PC-9 (cell line): ENCODE measurements at regions not wholly inside any gene's neighbourhood (a gene's known extent, or its start where the extent isn't known, plus 50 kb on each side); places are given as distances from the start of the nearest gene placed in this dataset.

Source experiments
- BruUV-seq: library from RNA; stranded (reverse); fragments of 400-500 nt; replicated peaks from 2 replicates; lab custom pipeline; 2021; lab: Mats Ljungman, UMichigan
- CTCF ChIA-PET: fragments of 300-600 bp; sonication (Branson Sonifier 250); formaldehyde crosslinking; loops from one replicate; lab custom pipeline; 2022; ENCODE audit warnings: antibody characterized with exemption; lab: Charles Lee
- POLR2A ChIA-PET: fragments of 300-600 bp; sonication (Branson Sonifier 250); formaldehyde crosslinking; loops from one replicate; lab custom pipeline; 2022; ENCODE audit warnings: antibody characterized with exemption; ENCODE audit not compliant: unreplicated experiment; lab: Charles Lee
- DNase-seq, 2 experiments: peaks; one replicate each; pipeline versions ENCODE4 v3.0.0 to v3.0.0-alpha.2; 2015 to 2022; ENCODE audit warnings: mixed read lengths in 1 of 2
- H2AFZ ChIP-seq: fragments of 200-600 bp; sonication (generic); 2 replicates; pipeline ENCODE4 v1.8.1; 2017; ENCODE audit warnings: antibody characterized with exemption
- H3F3A ChIP-seq: fragments of 200-600 bp; sonication (generic); 2 replicates; pipeline ENCODE4 v1.8.1; 2017; ENCODE audit warnings: antibody characterized with exemption, mild to moderate bottlenecking, low read depth; ENCODE audit not compliant: insufficient read depth
- H3K27ac ChIP-seq: fragments of 200-600 bp; sonication (generic); 2 replicates; pipeline ENCODE4 v1.6.1; 2016; ENCODE audit warnings: mixed run types
- H3K27me3 ChIP-seq: fragments of 200-600 bp; sonication (generic); 2 replicates; pipeline ENCODE4 v1.6.1; 2016; ENCODE audit warnings: low read depth, mixed run types; ENCODE audit not compliant: insufficient read depth
- H3K36me3 ChIP-seq: fragments of 200-600 bp; sonication (generic); 2 replicates; pipeline ENCODE4 v1.6.1; 2016; ENCODE audit warnings: low read depth, mixed run types
- H3K4me1 ChIP-seq: fragments of 200-600 bp; sonication (generic); replicated peaks from 2 replicates; pipeline ENCODE4 v1.6.1; 2016; ENCODE audit warnings: mixed run types; ENCODE audit not compliant: insufficient read depth
- H3K4me2 ChIP-seq: fragments of 200-600 bp; sonication (generic); 2 replicates; pipeline ENCODE4 v1.6.1; 2017; ENCODE audit warnings: mixed run types
- H3K4me3 ChIP-seq: fragments of 200-600 bp; sonication (generic); 2 replicates; pipeline ENCODE4 v1.6.1; 2016; ENCODE audit warnings: mixed run types
- H3K79me2 ChIP-seq: fragments of 200-600 bp; sonication (generic); 2 replicates; pipeline ENCODE4 v1.6.1; 2017; ENCODE audit warnings: low read depth, mixed run types
- H3K9me2 ChIP-seq: fragments of 200-600 bp; sonication (generic); 2 replicates; pipeline ENCODE4 v1.8.1; 2017; ENCODE audit warnings: mild to moderate bottlenecking; ENCODE audit not compliant: insufficient read depth
- H3K9me3 ChIP-seq: fragments of 200-600 bp; sonication (generic); 2 replicates; pipeline ENCODE4 v1.8.1; 2016; ENCODE audit warnings: low read depth; ENCODE audit not compliant: insufficient read depth
- H4K20me1 ChIP-seq: fragments of 200-600 bp; sonication (generic); 2 replicates; pipeline ENCODE4 v1.8.1; 2017; ENCODE audit not compliant: insufficient read depth
- CTCF ChIP-seq: fragments of 200-600 bp; sonication (generic); conservative IDR thresholded peaks from 2 replicates; pipeline ENCODE4 v1.6.1; 2017; ENCODE audit warnings: mixed run types, antibody characterized with exemption, mild to moderate bottlenecking, moderate library complexity
- EZH2 ChIP-seq: fragments of 200-600 bp; sonication (generic); IDR thresholded peaks from 2 replicates; pipeline ENCODE4 v1.8.0; 2017; ENCODE audit warnings: antibody characterized with exemption, low read depth
- intact Hi-C: fragments of 100-400 bp; cut with micrococcal nuclease; formaldehyde crosslinking; loops from one replicate; pipeline ENCODE4 v1.10.0; 2022; ENCODE audit not compliant: unreplicated experiment

- H3K36me3 ChIP-seq, result no peaks in the 10 kb centered on the region
- intact Hi-C loops, result no loop called here
- H3K4me2 ChIP-seq, result no peak overlapping the region
- TF ChIP-seq EZH2 (no peak), CTCF (no peak)
- BruUV-seq, result no TSS peak
- no peaks in the 10 kb centered on the region for H3K79me2 ChIP-seq
- ChIA-PET POLR2A (no interaction called here), CTCF (no interaction called here)
- H3K9me2 ChIP-seq, result no peaks in the 10 kb centered on the region
- H3K9me3 ChIP-seq, result no peaks in the 10 kb centered on the region
- H3K27ac ChIP-seq, result no peak overlapping the region
- H3K27me3 ChIP-seq, result no peaks in the 10 kb centered on the region
- H4K20me1 ChIP-seq, result no peaks in the 10 kb centered on the region
- H2AFZ ChIP-seq, result no peak overlapping the region
- DNase-seq, result no peak
- no peaks in the 10 kb centered on the region for H3K4me1 ChIP-seq
- no peak overlapping the region for H3K4me3 ChIP-seq
- no peaks in the 10 kb centered on the region for H3F3A ChIP-seq
Measured at GRCh38 chr5:165996201-165996875, 2295.1 kb upstream of the WWC1 start.

- Histone ChIP-seq H3K4me2 (no peak overlapping the region), H2AFZ (no peak overlapping the region), H3K36me3 (no peaks in the 10 kb centered on the region), H3K9me2 (no peaks in the 10 kb centered on the region), H4K20me1 (no peaks in the 10 kb centered on the region), H3K4me1 (no peaks in the 10 kb centered on the region), H3K27me3 (no peaks in the 10 kb centered on the region), H3K79me2 (no peaks in the 10 kb centered on the region), H3K4me3 (no peak overlapping the region), H3K27ac (no peak overlapping the region), H3F3A (no peaks in the 10 kb centered on the region), H3K9me3 (no peaks in the 10 kb centered on the region)
- intact Hi-C loops, result no loop called here
- DNase-seq, result no peak
- ChIA-PET POLR2A (no interaction called here), CTCF (no interaction called here)
- TF ChIP-seq EZH2 (no peak), CTCF (no peak)
- no TSS peak for BruUV-seq
Measured at GRCh38 chr5:165999693-166000320, 2291.6 kb upstream of the WWC1 start.

GRCh38 chr5:166004006-166004405, 2287.4 kb upstream of the WWC1 start:
- no peaks in the 10 kb centered on the region for H4K20me1 ChIP-seq
- intact Hi-C loops, result no loop called here
- TF ChIP-seq EZH2, result no peak
- no peak for TF ChIP-seq CTCF
- no peak for DNase-seq
- no peaks in the 10 kb centered on the region for H3K79me2 ChIP-seq
- H3K4me3 ChIP-seq, result no peak overlapping the region
- CTCF ChIA-PET, result no interaction called here
- H3F3A ChIP-seq, result no peaks in the 10 kb centered on the region
- no TSS peak for BruUV-seq
- no peak overlapping the region for H3K27ac ChIP-seq
- no peaks in the 10 kb centered on the region for H3K9me3 ChIP-seq
- no peak overlapping the region for H3K4me2 ChIP-seq
- H2AFZ ChIP-seq, result no peak overlapping the region
- H3K27me3 ChIP-seq, result no peaks in the 10 kb centered on the region
- H3K9me2 ChIP-seq, result no peaks in the 10 kb centered on the region
- POLR2A ChIA-PET, result no interaction called here
- no peaks in the 10 kb centered on the region for H3K36me3 ChIP-seq
- no peaks in the 10 kb centered on the region for H3K4me1 ChIP-seq
